ENCODE measurements at regions not wholly inside any gene's neighbourhood (a gene's known extent, or its start where the extent isn't known, plus 50 kb on each side); places are given as distances from the start of the nearest gene placed in this dataset.
"Not testable (repeated sequence)": the region's sequence is repeated elsewhere in the genome, so short reads cannot be mapped to it uniquely, and the experiment has no call there.

DNA sequence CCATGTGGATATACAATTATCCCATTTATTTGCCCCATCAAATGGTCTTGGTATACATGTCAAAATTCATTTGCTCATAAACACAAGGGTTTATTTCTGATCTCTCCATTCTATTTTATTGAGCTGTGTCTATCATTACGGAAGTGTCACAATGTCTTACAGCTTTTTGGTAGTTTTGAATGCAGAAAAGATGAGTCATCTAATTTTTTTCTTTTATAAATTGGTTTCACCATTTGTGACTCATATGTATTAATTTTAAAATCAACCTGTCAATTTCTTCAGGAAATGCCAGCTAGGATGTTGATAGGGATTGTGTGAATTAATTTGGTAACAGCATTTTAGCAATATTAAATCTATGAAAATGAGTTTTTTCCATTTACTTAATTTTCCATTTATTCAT is 2549.4 kb downstream of the PCDH9 start:
- DNase-seq (ENCODE audit: low spot score) = no peak

DNA sequence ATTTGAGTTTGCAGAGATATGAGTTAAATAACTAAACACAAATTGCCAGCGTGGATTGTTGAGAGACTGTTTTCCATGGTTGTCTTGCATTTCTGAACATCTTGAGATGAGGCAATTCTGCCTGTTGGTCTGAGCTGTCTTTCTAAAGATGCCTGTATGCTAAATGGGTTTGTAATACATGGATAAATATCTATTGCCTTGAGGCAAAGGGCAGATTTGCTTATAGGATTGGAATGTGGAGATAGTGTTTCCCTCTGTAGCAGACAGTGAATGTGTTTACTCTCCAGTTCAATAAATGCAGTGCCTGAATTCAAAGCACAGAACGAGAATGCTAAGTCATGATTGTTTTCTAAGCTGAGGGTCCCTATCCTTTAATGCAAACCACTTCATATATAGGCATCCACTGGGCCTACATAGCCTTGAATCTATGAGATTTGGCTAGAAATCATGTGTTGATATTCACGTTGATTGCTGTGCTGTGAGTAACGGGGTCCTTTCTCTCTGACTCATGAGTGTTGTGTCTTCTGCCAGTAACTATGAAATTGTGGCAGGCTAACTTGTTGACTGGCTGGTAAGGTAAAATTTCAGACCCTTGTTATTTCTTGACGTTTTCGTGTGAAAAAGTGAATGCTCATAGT is 2554.8 kb downstream of the PCDH9 start:
- no peak for DNase-seq (ENCODE audit: low spot score)

DNA sequence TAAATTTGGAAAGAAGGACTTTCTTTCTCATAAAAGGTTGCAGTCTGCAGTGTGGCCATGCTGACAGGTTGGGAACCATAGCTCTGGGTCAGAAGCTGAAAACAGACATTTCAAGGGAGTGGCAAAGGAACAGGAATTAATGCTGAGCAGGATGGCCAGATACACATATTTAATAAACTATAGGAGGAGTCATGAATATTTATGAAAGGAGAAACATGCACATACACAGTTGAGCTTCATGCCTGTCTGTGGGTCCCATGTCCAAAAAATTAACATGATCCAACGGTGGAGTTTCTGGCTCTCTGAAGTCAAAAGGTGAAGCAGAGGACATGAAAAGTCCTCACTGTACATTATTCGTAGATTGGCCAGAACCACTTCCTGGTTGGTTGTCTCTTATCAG is 2556.0 kb downstream of the PCDH9 start:
- no peak for DNase-seq (ENCODE audit: low spot score)

DNA sequence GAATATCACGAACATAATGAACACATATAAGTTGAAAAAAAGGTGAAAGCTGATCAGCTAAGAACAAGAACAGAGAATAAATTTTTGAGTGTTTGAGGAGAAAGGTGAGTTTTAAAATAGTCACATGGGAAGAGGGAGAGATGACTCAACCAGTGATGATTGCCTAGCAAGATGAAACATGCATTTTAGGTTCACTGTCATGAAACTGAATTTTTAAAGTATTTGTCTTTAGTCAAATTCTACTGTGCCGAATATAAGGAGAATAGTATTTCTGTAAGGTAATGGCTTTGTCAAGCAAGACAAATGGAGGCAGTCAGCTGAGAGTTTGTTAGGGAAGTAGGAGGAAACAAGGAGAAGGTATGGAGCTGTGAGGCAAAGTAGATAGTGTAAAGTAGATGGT is 2557.4 kb downstream of the PCDH9 start:
- no peak for DNase-seq (ENCODE audit: low spot score)

DNA sequence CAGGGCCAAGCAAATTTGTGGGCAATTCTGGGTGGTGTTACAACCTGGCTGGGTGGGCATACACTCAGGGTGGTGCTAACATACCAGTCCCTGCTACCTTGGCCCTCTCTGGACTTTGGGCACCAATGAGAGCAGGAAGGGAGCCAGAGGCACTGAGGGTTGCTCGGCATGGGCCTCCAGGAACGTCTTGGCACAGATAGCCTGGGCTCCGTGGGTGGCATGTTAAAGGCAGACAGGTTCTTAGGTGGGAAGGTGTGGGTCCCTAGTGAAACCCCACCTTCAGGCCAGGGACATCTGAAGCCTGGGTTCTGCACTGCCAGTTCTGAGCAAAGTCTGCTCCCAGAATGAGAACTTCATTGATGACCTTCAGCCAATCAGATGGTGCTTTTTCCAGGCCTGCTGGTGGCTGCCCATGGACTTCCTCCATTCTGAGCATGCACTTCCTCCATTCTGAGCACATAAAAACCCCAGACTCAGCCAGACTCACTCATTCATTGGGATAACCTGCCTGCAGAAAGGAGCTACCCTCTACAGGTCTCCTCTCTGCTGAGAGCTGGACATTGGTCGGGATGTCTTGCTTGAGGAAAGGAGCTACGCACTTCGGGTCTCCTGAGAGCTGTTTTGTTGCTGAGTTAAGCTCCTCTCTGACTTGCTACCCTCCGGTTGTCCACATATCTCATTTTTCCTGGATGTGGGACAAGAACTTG is 2567.1 kb downstream of the PCDH9 start:
- no peak for DNase-seq (ENCODE audit: low spot score)

DNA sequence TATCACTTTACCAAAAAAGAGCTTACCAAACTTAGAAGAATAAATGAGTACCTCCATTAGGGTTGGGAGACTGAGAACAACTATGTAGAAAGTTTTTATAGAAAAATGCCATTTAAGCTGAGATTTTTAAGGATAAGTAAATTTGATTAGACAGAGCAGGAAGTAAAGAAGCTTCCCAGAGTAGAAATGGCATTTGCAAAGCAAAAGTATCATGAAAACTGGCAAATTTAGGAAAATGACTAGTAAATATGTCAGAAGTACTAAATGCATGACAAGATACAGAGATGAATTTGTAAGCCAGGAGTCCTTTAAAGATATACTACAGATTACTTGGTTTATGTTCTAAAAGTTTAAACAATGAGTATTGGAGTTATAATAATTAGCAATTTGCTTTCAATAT is 2581.8 kb downstream of the PCDH9 start:
- DNase-seq (ENCODE audit: low spot score) = no peak

DNA sequence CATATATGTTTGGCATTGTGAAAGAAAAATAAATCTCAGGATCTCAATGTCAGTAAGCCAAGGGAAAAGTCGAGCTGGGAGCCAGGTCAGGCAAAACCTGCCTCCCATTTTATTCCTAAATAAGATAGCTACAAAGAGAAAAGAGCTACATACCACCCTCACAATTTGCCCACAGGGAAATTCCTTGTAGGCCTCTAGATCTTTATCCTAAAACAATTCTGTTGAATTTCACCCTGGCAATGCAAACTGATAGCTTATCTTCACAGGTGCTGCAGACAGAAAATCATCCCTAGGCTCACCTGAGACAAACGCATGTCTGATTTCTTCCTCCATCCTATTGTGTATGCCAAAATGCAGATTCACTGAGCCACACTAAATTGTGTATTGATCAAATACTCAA is 2587.1 kb downstream of the PCDH9 start:
- no peak for DNase-seq (ENCODE audit: low spot score)

DNA sequence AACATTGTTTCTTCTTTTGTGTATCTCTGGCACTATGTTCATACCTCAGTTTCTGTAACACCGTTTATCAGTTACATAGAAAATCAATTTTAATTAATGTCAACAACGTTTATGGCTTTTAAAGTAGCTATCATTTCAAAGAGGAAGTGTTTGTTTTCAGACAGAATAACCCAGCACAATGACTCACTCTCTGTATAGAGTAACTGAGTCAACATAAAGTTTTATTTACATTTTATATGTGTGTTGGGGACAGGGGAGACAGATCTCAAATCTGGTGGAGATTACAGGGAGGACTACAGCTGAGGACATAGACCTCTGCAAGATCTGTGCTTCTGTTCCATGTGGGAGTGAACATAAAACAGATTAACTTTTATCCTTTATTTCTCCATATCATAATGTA is 2590.1 kb downstream of the PCDH9 start:
- no peak for DNase-seq (ENCODE audit: low spot score)

DNA sequence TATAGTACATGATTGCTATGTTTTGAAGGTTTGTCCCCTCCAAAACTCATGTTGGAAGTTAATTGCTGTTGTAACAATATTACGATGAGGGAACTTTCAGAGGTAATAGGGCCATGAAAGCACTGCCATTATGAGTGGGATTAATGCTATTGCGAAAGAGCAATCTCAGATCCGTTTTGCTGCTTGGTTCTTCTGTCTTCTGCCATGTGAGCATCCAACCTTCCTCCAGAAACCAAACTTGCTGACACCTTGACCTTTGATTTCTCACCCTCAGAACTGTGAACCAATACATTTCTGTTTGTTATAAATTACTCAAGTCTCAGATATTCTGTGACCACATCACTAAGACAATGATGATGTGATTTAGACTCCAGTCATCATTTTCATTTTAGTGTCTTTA is 2590.9 kb downstream of the PCDH9 start:
- no peak for DNase-seq (ENCODE audit: low spot score)

DNA sequence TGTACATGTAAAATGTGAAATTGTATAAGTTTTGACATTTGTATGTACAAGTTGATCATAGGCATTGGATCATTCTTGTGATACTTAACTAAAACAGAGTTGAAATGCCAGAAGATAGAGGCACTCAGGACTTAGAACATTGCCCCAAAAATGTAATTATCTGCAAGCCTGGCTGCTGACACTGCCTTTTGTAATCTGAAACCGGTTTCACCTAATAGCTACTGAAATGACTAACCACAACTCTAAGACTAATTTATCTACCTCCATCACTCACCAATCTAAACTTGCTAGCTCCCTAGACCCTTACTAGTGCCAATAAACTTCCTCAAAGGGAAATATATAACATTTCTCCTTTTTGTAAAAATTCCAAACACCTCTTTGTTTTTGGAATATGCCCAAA is 2596.2 kb downstream of the PCDH9 start:
- DNase-seq (ENCODE audit: low spot score) = no peak

DNA sequence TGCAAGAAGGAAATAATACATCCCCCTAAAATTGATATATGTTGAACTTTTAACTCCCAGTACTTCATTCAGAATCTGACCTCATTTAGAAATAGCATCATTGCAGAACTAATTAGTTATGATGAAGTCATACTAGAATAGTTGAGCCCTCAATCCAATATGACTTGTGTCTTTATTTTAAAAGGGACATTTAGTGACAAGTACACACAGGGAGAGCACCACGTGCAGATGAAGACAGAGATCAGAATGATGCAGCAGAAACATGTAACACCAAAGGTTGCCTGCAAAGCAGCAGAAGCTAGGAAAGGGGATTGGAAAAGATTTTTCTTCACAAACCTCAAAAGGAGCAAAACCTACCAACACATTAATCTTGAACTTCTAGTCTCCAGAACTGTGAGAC is 2602.5 kb downstream of the PCDH9 start:
- no peak for DNase-seq (ENCODE audit: low spot score)

DNA sequence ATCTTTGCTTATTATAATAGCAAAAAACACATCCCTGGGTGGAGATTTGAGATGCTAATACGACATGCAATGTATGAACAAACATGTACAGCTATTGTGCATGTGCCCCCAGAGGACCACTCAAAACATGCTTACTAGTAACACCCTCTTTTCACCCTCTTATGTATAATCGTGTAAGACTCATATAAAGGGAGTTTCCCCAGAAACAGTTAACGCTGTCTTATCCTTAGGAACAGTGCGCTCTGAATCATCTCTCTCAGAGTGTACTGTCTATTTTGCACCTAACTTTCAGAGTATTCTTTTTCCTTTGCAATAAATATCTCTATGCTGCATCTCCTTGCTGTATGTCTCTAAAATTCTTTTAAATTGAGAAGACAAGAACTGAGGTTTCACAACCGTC is 2604.0 kb downstream of the PCDH9 start:
- no peak for DNase-seq (ENCODE audit: low spot score)

DNA sequence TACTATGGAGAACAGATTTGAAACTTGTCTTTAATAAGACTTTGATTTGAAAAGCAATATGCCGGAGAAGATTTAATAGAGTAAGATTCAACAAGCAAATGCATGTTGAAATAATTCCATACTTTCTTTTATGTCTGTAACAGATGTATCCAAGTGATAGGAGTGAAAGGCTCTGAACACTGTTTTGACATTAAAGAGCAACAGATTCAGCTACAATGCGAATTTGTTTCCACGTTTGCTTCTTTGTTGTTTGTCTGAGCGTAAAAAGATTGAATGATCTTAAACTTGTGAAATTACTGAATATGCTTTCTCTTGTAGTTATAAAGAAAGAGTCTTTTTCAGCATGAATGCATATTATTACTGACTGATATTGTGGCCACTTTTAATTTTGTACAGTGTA is 2612.9 kb downstream of the PCDH9 start:
- DNase-seq (ENCODE audit: low spot score) = no peak

DNA sequence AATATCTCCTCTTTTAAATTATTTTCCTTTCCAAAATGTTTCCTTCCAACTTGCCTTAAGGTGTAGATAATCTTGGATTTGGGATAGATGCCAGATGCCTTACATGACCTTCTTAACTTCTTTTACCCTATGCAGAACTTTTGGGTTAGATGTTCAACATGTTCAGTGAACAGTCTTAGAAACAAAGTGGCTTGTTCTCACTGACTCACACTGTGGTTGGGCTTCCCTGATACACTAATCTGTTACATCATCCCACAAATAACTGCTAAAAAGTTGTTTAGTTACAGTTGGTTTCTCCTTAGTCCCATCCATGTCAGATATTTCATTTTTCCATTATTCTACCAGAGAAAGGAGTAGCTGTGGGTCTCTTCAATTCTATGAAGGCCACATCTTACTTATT is 2638.2 kb downstream of the PCDH9 start:
- DNase-seq (ENCODE audit: low spot score) = no peak

DNA sequence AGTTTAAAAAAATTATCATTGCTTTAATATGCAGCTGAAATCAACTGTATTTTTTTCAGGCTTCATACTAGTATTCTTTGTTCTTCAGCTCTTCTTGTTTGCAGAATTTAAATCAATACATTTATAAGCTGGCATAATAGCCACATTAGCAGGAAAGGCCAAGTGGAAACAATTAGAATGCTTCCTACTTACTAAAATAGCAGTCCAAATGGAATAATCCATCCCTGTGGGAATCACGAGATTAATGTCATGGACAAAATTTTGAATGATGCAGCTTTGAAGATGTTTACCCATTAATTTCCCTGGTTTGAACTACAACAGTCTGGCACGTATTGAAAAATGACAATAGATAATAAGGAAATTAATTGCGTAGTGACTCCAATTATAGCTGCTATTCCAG is 2650.8 kb downstream of the PCDH9 start:
- DNase-seq (ENCODE audit: low spot score) = no peak

DNA sequence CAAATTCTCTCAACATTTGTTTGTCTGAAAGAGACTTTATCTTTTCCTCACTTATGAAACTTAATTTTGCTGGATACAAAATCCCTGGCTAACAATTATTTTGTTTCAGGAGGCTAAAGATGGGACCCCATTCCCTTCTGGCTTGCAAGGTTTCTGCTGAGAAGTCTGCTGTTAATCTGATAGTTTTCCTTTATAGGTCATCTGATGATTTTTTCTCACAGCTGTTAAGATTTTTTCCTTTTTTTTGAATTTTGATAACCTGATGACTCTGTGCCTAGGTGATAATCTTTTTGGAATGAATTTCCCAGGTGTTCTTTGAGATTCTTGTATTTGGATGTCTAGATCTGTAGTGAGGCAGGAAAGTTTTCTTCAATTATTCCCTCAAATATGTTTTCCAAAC is 2661.4 kb downstream of the PCDH9 start:
- DNase-seq (ENCODE audit: low spot score) = no peak

DNA sequence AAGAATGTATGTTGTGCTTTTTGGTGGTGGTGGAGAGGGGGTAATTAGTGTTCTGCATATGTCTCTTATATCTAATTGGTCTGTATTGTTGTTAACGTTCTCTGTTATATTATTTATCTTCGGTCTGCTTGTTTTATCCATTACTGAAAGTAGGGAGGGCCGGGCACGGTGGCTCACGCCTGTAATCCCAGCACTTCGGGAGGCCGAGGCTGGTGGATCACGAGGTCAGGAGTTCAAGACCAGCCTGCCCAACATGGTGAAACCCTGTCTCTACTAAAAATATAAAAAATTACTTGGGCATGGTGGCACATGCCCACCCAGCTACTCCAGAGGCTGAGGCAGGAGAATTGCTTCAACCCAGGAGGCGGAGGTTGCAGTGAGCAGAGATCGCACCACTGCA is 2672.1 kb downstream of the PCDH9 start:
- not testable (repeated sequence) for DNase-seq (ENCODE audit: low spot score)

DNA sequence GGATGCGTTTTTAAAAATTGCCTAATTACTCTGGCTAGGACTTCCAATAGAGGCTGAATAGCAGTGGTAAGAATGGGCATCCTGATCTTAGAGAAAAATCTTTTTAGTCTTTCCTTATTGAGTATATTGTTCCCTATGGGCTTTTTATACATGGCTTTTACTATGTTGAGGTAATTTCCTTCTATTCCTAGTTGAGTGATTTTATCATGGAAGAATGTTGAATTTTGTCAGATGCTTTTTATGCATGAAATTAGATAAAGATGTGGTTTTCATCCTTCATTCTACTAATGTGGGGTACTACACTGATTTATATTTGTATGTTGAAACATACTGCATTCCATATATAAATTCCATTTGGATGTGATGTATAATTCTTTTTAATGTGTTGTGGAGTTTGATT is 2673.8 kb downstream of the PCDH9 start:
- no peak for DNase-seq (ENCODE audit: low spot score)

DNA sequence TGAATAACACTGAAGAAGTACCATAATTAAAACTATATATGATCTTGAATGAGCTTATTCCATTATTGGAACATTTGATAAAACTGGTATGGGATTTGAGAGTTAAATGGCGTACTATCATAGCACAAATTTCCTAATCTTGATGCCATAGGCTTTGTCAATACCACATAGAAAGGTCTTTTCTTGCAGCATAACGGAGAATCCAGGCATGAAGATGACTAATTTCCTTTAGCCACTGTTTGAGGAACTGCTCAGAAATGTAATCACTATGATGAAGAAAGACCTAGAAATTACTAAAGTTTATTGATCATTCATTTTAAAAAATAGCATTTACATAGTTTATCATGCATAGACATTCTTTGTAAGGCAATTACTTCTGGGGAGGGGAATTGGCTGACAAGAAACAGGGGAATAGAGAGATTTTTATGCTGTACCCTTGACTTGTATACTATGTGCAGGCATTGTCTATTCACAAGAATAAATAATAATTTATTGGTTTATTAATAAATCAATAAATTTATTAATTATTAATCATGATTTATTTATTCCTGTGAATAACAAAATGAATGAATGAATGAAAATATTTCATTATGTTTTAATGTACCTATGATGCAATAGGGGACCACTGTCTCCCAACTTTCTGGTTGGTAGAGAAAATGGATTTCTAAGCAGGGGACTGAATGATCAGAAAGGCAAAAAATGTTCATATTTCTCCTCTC is 2676.6 kb downstream of the PCDH9 start:
- no peak for DNase-seq (ENCODE audit: low spot score)

DNA sequence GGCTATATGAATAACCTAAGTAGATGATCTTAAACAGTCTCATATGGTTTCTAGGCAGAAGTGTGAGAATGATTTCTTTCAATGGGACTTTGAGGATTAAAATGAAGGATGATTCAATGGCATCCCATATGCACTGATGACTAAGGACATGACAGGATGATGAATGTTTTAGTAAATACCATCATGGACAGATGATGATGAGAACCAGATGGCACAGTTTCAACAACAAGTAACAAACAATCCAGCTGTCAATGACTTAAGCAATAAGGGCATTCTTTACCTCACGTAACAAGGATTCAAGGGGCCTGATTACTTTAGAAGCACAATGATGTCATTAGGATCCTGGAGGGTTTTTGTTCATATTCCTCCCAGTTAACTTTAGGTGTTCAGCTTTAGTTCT is 2678.4 kb downstream of the PCDH9 start:
- no peak for DNase-seq (ENCODE audit: low spot score)

DNA sequence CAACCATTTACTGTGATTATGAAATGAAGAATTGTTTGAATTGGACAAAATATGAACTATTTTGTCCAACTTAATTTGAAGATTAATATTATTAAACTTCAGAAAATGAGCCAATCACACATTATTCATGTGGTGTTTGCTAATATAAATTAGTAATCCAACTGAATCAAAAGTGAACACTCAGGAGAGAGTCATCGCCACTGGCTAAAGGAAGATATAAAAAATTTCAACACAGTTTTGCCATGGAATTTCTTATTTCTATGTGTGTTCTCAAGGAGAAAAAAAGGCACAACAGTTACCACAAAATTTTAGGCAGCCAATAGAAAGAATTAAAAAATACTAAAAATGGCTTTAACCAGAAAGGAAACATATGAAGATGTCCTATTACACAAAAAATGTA is 2683.8 kb downstream of the PCDH9 start:
- DNase-seq (ENCODE audit: low spot score) = no peak

DNA sequence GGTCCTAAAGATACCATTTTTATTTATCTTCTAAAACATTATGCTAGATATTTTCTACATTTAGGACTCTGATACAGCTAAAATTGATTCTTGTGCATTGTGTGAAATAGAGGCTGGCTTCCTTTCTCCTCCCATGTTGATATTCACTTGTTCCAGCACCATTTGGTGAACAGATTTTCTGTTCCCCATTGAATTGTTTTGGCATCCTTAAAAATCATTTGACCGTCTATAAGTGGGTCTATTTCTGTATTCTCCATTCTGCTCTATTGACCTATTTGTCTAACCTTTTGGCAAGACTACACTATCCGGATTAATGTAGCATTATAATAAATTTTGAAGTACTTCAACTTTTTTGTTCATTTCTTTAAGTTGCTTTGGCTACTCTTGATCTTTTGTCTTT is 2689.2 kb downstream of the PCDH9 start:
- no peak for DNase-seq (ENCODE audit: low spot score)

DNA sequence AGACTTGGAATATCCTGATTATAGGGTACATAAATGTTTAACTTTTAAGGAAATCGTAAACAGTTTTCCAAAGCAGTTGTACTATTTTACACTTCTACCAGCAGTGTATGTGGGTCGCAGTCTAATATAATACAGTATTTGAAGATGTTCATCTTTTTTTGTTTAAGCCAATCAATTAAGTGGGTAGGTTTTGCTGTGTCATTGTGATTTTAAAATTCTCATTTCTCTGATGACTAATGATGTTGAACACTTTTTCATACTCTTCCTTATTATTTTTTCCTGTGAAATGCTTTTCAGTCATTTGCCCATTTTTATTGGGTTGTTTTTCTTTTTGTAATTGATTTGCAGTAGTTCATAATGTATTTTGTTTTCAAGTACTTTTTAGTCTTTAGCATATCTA is 2689.7 kb downstream of the PCDH9 start:
- no peak for DNase-seq (ENCODE audit: low spot score)

DNA sequence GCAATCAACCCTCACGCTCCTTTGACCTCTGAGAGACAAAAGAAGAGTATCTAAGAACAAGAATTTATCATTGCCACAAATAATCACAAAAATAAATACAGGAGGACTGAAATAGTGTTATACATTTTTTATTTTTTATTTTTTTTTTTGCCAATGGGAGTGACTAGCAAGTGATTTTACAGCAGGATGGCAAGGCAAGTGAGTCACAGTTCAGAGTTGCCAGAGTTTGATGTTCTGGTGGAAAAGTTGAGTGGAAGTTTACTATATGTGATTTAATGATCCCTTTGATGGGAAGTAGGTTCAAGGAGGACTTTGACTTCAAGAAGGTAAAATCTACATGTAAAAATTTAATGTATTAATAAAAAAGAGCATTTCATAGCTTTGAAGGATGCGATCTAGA is 2691.4 kb downstream of the PCDH9 start:
- no peak for DNase-seq (ENCODE audit: low spot score)
